Keratinocyte (primary cell): ENCODE measurements at regions not wholly inside any gene's neighbourhood (a gene's known extent, or its start where the extent isn't known, plus 50 kb on each side); places are given as distances from the start of the nearest gene placed in this dataset.

Source experiments
- DNase-seq: peaks from one replicate; pipeline ENCODE4 v3.0.0-alpha.2; 2011; ENCODE audit warnings: low read depth, missing footprints, low spot score
- FAIRE-seq: peaks from 2 replicates; lab custom pipeline; 2011; peaks lifted over from hg19 to GRCh38; lab: Jason Lieb, UNC
- H2AFZ ChIP-seq: 2 replicates; pipeline ENCODE4 v1.6.0; 2012; ENCODE audit warnings: low read length, control low read depth, inconsistent platforms; ENCODE audit not compliant: control insufficient read depth
- H3K27ac ChIP-seq: 2 replicates; pipeline ENCODE4 v1.5.1; 2011; ENCODE audit warnings: low read length; ENCODE audit not compliant: control insufficient read depth, insufficient read depth
- H3K27me3 ChIP-seq: 3 replicates; pipeline ENCODE4 v1.6.0; 2011; ENCODE audit warnings: low read length; ENCODE audit not compliant: control insufficient read depth, insufficient read depth; ENCODE audit errors: extremely low read depth
- H3K36me3 ChIP-seq, 2 experiments: 2 replicates in 1 of 2; 3 replicates in 1 of 2; pipeline ENCODE4 v1.5.1; 2011; ENCODE audit warnings: low read length in 2 of 2, mild to moderate bottlenecking in 1 of 2; ENCODE audit not compliant: control insufficient read depth in 2 of 2, insufficient read depth in 2 of 2; ENCODE audit errors: extremely low read depth in 1 of 2
- H3K4me1 ChIP-seq: 3 replicates; pipeline ENCODE4 v1.5.1; 2011; ENCODE audit warnings: low read length; ENCODE audit not compliant: control insufficient read depth, insufficient read depth; ENCODE audit errors: extremely low read depth
- H3K4me2 ChIP-seq: 3 replicates; pipeline ENCODE4 v1.6.0; 2011; ENCODE audit warnings: low read depth, low read length; ENCODE audit not compliant: control insufficient read depth, insufficient read depth; ENCODE audit errors: extremely low read depth
- H3K4me3 ChIP-seq, 3 experiments: fragments of 200-600 bp in 1 of 3; sonication (generic) in 1 of 3; 2 replicates in 2 of 3; 3 replicates in 1 of 3; pipeline ENCODE4 v1.5.1; 2011 to 2016; ENCODE audit warnings: low read length in 3 of 3, mild to moderate bottlenecking in 3 of 3, control low read depth in 2 of 3, inconsistent platforms in 1 of 3, low read depth in 1 of 3, mixed read lengths in 1 of 3, mixed run types in 1 of 3, moderate library complexity in 1 of 3; ENCODE audit not compliant: control insufficient read depth in 2 of 3, insufficient read depth in 2 of 3; ENCODE audit errors: extremely low read depth in 1 of 3
- H3K79me2 ChIP-seq: 2 replicates; pipeline ENCODE4 v1.6.0; 2012; ENCODE audit warnings: low read length; ENCODE audit not compliant: control insufficient read depth, insufficient read depth
- H3K9ac ChIP-seq: 3 replicates; pipeline ENCODE4 v1.6.0; 2011; ENCODE audit warnings: low read length; ENCODE audit not compliant: control insufficient read depth, insufficient read depth; ENCODE audit errors: extremely low read depth
- H3K9me1 ChIP-seq: 3 replicates; pipeline ENCODE4 v1.6.0; 2011; ENCODE audit warnings: low read length; ENCODE audit not compliant: control insufficient read depth, insufficient read depth; ENCODE audit errors: extremely low read depth
- H3K9me3 ChIP-seq: 2 replicates; pipeline ENCODE4 v1.5.1; 2012; ENCODE audit warnings: low read depth, low read length; ENCODE audit not compliant: control insufficient read depth
- H4K20me1 ChIP-seq: 3 replicates; pipeline ENCODE4 v1.6.0; 2011; ENCODE audit warnings: low read length; ENCODE audit not compliant: control insufficient read depth, insufficient read depth; ENCODE audit errors: extremely low read depth
- CTCF ChIP-seq, 3 experiments: IDR thresholded peaks in 1 of 3; conservative IDR thresholded peaks in 1 of 3; optimal IDR thresholded peaks in 1 of 3; 2 replicates in 2 of 3; 3 replicates in 1 of 3; pipeline versions ENCODE3 to v1.5.1; 2011; ENCODE audit warnings: low read length in 3 of 3, mild to moderate bottlenecking in 3 of 3, moderate library complexity in 2 of 3, control low read depth in 1 of 3, inconsistent platforms in 1 of 3; ENCODE audit not compliant: insufficient read depth in 2 of 3; ENCODE audit errors: extremely low read depth in 1 of 3
- EZH2 ChIP-seq: IDR thresholded peaks from one replicate; pipeline ENCODE4 v1.6.1; 2012; ENCODE audit warnings: inconsistent platforms, mild to moderate bottlenecking, low read length, moderate library complexity
- dilution Hi-C: fragments of 300-500 bp; cut with MboI; formaldehyde crosslinking; loops from one replicate; pipeline ENCODE4 v1.7.0; 2020; ENCODE audit warnings: low sequenced_read_pairs; ENCODE audit not compliant: extremely low pct_ligation_motif_present

GRCh38 chr1:207224666-207225065 lies 96.8 kb upstream of the CD55 start:
- Histone ChIP-seq H3K27me3 (no peaks in the 10 kb centered on the region), H3K4me3 (no peak overlapping the region), H4K20me1 (no peaks in the 10 kb centered on the region), H3K9me1 (no peaks in the 10 kb centered on the region), H3K4me2 (no peak overlapping the region), H3K4me1 (peaks cover 22% of the 10 kb centered on the region), H3K9me3 (no peaks in the 10 kb centered on the region), H3K79me2 (no peaks in the 10 kb centered on the region), H3K9ac (no peak overlapping the region), H3K36me3 (no peaks in the 10 kb centered on the region), H2AFZ (no peak overlapping the region), H3K27ac (no peak overlapping the region)
- dilution Hi-C loops, result no loop called here
- FAIRE-seq, result no peak
- TF ChIP-seq CTCF (optimal IDR thresholded peaks at IDR 0.05 in 1 of 3, IDR thresholded peaks at IDR 0.05 in 1 of 3, conservative IDR thresholded peaks at IDR 0.05 in 1 of 3; ENCODE audit: extremely low read depth in 1 of 3, insufficient read depth in 2 of 3, low read length in 3 of 3), result no peak
- DNase-seq, result no peak

DNA sequence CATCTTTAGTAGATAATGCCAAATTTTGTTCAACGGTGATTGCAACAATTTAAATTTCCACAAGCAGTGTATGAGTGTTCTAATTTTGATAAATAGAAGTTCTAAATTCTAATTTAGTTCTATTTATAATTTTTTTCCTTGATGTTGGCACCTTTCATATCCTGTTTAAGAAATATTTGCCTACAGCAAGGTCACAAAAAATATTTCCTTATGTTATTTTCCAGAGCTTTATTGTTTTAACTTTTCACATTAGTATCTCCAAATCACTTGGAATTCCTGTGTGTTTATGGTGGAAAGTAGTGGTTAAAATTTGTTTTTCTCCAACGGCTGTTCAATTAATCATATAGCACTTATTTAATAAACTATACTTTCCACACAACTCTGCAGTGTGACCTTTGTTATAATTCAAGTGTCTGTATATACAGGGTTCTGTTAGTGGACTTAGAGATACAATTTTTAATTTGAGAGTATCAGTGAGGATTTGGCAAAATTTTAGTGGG lies 94.3 kb upstream of the CD55 start:
- dilution Hi-C loops, result no loop called here
- no peak overlapping the region for H3K27ac ChIP-seq
- no peak overlapping the region for H3K4me3 ChIP-seq
- H3K27me3 ChIP-seq, result no peaks in the 10 kb centered on the region
- H3K9me1 ChIP-seq, result no peaks in the 10 kb centered on the region
- TF ChIP-seq CTCF (optimal IDR thresholded peaks at IDR 0.05 in 1 of 3, IDR thresholded peaks at IDR 0.05 in 1 of 3, conservative IDR thresholded peaks at IDR 0.05 in 1 of 3; ENCODE audit: extremely low read depth in 1 of 3, insufficient read depth in 2 of 3, low read length in 3 of 3), result no peak
- no peak for TF ChIP-seq EZH2
- no peaks in the 10 kb centered on the region for H3K36me3 ChIP-seq
- H3K4me1 ChIP-seq, result peaks cover 13% of the 10 kb centered on the region
- DNase-seq, result no peak
- H3K9ac ChIP-seq, result no peak overlapping the region
- no peaks in the 10 kb centered on the region for H3K79me2 ChIP-seq
- no peaks in the 10 kb centered on the region for H3K9me3 ChIP-seq
- H2AFZ ChIP-seq, result no peak overlapping the region
- H4K20me1 ChIP-seq, result no peaks in the 10 kb centered on the region
- no peak for FAIRE-seq
- H3K4me2 ChIP-seq, result no peak overlapping the region
